OCI-LY7 (cell line): ENCODE measurements at regions not wholly inside any gene's neighbourhood (a gene's known extent, or its start where the extent isn't known, plus 50 kb on each side); places are given as distances from the start of the nearest gene placed in this dataset.

ENCODE experiments used
- EZH2phosphoT487 ChIP-seq: fragments of 200-600 bp; sonication (generic); IDR thresholded peaks from 2 replicates; pipeline ENCODE4 v1.6.1; 2018; ENCODE audit warnings: low read depth, borderline replicate concordance, mild to moderate bottlenecking, mixed run types, antibody characterized with exemption, low read length, moderate library complexity, mixed read lengths
- TF ChIP-seq, protein P1 (sequence below): fragments of 200-600 bp; sonication (generic); conservative IDR thresholded peaks from 2 replicates; pipeline ENCODE4 v1.5.1; 2014; ENCODE audit warnings: mild to moderate bottlenecking, antibody characterized with exemption, low read length, moderate library complexity, mixed read lengths

DNA sequence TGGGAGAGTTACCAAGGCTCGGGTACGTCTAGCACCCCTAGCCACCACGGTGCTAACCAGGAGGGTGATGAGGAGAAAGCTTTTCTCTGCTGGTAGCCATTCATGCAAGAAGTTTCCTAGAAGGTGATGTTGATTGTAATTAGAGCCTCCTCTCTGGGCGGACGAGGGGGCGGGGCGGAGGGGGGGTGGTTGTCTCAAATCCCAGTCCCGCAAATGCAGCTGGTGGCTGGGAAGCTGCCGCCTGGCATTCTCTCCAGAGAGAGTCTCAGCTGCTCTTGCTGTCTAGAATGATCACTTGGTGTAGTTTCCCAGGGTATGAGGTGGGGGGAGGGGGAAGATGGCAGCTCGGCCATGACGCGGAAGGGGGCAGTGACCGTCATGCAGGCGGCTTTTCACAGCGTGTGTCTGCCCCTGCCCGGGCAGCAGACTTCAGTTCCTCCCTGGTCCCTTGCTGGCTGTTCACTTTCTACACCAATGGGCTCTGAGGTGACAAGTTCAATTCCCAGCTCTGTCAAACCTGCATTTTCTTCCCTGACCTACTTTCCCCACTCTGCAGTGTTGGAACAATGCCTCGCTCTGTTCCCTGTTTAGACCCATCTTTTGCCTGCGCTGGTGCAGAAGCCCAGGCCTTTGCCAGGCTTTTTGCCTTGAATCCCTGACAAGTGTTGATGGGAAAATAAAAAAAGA lies 61.5 kb upstream of the KLF7 start:
- TF ChIP-seq, protein P1, sequence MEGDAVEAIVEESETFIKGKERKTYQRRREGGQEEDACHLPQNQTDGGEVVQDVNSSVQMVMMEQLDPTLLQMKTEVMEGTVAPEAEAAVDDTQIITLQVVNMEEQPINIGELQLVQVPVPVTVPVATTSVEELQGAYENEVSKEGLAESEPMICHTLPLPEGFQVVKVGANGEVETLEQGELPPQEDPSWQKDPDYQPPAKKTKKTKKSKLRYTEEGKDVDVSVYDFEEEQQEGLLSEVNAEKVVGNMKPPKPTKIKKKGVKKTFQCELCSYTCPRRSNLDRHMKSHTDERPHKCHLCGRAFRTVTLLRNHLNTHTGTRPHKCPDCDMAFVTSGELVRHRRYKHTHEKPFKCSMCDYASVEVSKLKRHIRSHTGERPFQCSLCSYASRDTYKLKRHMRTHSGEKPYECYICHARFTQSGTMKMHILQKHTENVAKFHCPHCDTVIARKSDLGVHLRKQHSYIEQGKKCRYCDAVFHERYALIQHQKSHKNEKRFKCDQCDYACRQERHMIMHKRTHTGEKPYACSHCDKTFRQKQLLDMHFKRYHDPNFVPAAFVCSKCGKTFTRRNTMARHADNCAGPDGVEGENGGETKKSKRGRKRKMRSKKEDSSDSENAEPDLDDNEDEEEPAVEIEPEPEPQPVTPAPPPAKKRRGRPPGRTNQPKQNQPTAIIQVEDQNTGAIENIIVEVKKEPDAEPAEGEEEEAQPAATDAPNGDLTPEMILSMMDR: no peak
- no peak for TF ChIP-seq EZH2phosphoT487
